RWPE1 (cell line): ENCODE measurements at regions not wholly inside any gene's neighbourhood (a gene's known extent, or its start where the extent isn't known, plus 50 kb on each side); places are given as distances from the start of the nearest gene placed in this dataset.

Experiments
- CTCF ChIA-PET: fragments of 350-600 bp; sonication (Branson Sonifier 250); formaldehyde crosslinking; extraction: SDS; loops from one replicate; lab custom pipeline; 2021; lab: Yijun Ruan, JAX
- POLR2A ChIA-PET: fragments of 400-600 bp; formaldehyde crosslinking; extraction: SDS; loops from one replicate; lab custom pipeline; 2020; ENCODE audit warnings: antibody characterized with exemption; ENCODE audit not compliant: low non-redundant PET; lab: Yijun Ruan, JAX
- DNase-seq: peaks from one replicate; pipeline ENCODE4 v3.0.0; 2012; ENCODE audit warnings: low spot score
- H3K27ac ChIP-seq: fragments of 450-650 bp; 2 replicates; pipeline ENCODE4 v1.5.1; 2017
- CTCF ChIP-seq: fragments of 450-650 bp; conservative IDR thresholded peaks from 2 replicates; pipeline ENCODE4 v1.5.1; 2017; ENCODE audit warnings: low read depth, mild to moderate bottlenecking

DNA sequence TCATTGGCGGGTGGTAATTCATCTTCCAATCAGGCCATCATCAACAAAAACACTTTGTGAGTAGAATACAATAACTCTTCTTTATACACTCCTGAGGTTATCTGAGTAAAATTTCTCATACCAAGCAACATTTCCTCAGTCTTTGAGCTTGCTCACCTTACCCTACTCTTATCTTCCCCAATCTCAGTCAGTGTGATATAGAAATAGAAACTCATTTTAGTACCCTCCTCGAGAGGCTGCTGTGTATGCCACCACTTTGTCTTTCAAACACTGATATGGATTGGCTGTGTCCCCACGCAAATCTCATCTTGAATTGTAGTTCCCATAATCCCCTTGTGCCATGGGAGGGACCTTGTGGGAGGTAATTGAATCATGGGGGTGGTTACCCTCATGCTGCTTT, 209.7 kb downstream of the RBM26 start:
- DNase-seq = no peak
- no peak for TF ChIP-seq CTCF
- ChIA-PET POLR2A (no interaction called here), CTCF (no interaction called here)
- H3K27ac ChIP-seq = no peak overlapping the region

- ChIA-PET POLR2A (no interaction called here), CTCF (interaction anchor here (0.8 to 1.0 kb wide), 2 partner anchors 217 to 248 kb away, joined by 3 read pairs; no protein-coding TSS in a partner anchor)
- DNase-seq = no peak
- no peak overlapping the region for H3K27ac ChIP-seq
- TF ChIP-seq CTCF = no peak
Measured at GRCh38 chr13:79194727-79195126, 211.3 kb downstream of the RBM26 start.

- ChIA-PET POLR2A (no interaction called here), CTCF (interaction anchor here (0.6 to 0.7 kb wide), 2 partner anchors 161 to 498 kb away, joined by 3 to 4 read pairs; no protein-coding TSS in a partner anchor)
- H3K27ac ChIP-seq = no peak overlapping the region
- TF ChIP-seq CTCF = no peak
- no peak for DNase-seq
Measured at GRCh38 chr13:79194272-79194671, 211.8 kb downstream of the RBM26 start.

DNA sequence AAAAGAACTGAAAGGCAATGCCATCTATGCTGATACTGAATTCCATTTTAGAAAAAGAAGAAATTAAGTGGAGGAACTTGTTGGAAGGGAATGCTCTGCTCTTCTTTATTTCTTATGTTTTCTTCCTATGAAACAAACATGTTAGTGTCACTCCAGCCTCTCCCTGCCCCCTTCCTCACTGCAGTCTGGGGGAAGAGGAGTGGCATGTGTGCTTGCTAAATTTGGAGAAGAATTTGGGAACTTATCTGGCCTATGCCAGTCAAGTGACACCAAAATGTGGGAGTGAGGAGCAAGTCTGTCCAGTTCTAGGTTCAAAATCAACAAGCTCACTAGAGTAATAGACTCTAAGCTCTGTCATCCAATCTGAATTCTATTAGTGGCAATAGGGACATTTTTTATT, 214.6 kb downstream of the RBM26 start:
- no peak overlapping the region for H3K27ac ChIP-seq
- DNase-seq = no peak
- POLR2A ChIA-PET = no interaction called here
- TF ChIP-seq CTCF = no peak
- CTCF ChIA-PET = no interaction called here

DNA sequence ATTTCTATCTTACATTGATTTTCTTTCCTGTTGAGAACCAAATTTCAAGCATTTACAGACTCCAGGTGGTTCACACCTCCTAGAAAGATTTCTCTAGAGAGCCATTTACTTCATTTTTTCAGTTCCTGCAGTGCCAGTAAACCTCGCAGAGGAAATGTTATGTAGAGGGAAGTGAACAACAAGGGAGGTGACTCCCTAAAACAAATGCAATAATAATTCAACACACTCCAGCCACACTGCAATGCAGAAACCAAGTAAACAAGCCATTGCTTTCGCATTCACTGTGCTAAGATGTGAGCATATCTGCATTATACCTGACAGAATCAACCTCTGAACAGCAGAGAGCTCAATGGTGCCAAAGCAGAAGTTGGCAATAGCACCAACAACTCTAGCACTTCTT, 215.1 kb downstream of the RBM26 start:
- no peak for TF ChIP-seq CTCF
- POLR2A ChIA-PET = no interaction called here
- no peak for DNase-seq
- H3K27ac ChIP-seq = no peak overlapping the region
- CTCF ChIA-PET = no interaction called here

DNA sequence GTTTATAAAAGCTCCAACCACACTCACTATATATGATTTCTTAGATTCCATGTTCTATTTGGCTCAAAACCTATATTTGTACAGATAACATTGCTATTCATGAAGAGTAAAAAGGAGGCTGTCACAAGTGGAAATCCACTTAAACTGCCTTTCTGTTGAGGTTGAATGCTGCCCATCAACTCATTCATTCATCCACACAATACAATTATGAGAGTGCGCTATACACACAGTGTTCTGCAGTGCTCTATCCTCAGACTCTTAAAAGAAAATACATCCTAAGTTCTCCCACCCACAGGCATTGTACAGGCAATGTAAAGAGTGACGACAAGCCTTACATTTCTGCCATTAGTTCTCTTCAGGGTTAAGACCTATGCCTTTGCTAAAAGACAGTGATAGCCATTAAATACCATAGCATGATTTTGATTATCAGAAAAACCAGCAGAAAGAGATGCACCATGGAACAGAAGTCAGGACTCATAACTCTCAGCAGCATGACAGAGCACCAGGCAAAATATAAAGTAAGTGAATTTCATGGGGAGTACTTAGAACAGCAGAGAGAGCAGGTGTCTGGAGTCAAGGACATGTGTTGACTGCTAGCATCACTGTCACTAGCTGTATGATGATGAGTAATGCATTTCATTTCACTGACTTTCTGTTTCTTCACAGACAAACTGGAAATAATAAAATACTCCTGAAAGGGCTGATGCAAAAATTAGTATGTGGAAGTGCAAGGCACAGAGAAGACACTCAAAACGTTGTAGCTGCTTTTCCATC, 218.0 kb downstream of the RBM26 start:
- no peak overlapping the region for H3K27ac ChIP-seq
- POLR2A ChIA-PET = no interaction called here
- no peak for DNase-seq
- CTCF ChIA-PET = no interaction called here
- TF ChIP-seq CTCF = no peak
